H1 (cell line): ENCODE measurements at regions not wholly inside any gene's neighbourhood (a gene's known extent, or its start where the extent isn't known, plus 50 kb on each side); places are given as distances from the start of the nearest gene placed in this dataset.

Source experiments
- CTCF ChIA-PET: fragments of 300-600 bp; sonication (Branson Sonifier 250); formaldehyde crosslinking; loops from one replicate; lab custom pipeline; 2021; ENCODE audit not compliant: partially characterized antibody; lab: Charles Lee
- POLR2A ChIA-PET: fragments of 300-600 bp; sonication (Branson Sonifier 250); formaldehyde crosslinking; loops from one replicate; lab custom pipeline; 2021; ENCODE audit warnings: inconsistent platforms; ENCODE audit not compliant: partially characterized antibody; lab: Charles Lee
- DNase-seq, 2 experiments: peaks; one replicate each; pipeline versions ENCODE4 v3.0.0 to v3.0.0-alpha.2; 2010 to 2022; ENCODE audit warnings: low spot score in 2 of 2, low read depth in 1 of 2, mixed read lengths in 1 of 2
- FAIRE-seq: peaks from 2 replicates; lab custom pipeline; 2011; peaks lifted over from hg19 to GRCh38; lab: Jason Lieb, UNC
- H2AFZ ChIP-seq: 2 replicates; pipeline ENCODE4 v1.8.1; 2012; ENCODE audit warnings: low read length, inconsistent platforms
- H2AK5ac ChIP-seq: 2 replicates; pipeline ENCODE4 v1.6.1; 2013; ENCODE audit warnings: low read depth, low read length
- H2BK120ac ChIP-seq: replicated peaks from 2 replicates; pipeline ENCODE3; 2013; ENCODE audit warnings: low read depth, low read length, inconsistent platforms
- H2BK12ac ChIP-seq: 2 replicates; pipeline ENCODE4 v1.6.1; 2013; ENCODE audit warnings: low read depth, low read length
- H2BK15ac ChIP-seq: 2 replicates; pipeline ENCODE4 v1.6.1; 2013; ENCODE audit warnings: low read length
- H2BK20ac ChIP-seq: 2 replicates; pipeline ENCODE4 v1.6.1; 2013; ENCODE audit warnings: low read length
- H2BK5ac ChIP-seq: 2 replicates; pipeline ENCODE4 v1.6.1; 2013; ENCODE audit warnings: low read depth, low read length
- H3K14ac ChIP-seq: 2 replicates; pipeline ENCODE4 v1.6.1; 2013; ENCODE audit warnings: inconsistent platforms; ENCODE audit not compliant: insufficient read length
- H3K18ac ChIP-seq: 2 replicates; pipeline ENCODE4 v1.6.1; 2013; ENCODE audit warnings: low read length; ENCODE audit errors: extremely low read depth
- H3K23ac ChIP-seq: 2 replicates; pipeline ENCODE4 v1.6.1; 2013; ENCODE audit warnings: inconsistent platforms; ENCODE audit not compliant: insufficient read length
- H3K23me2 ChIP-seq: 2 replicates; pipeline ENCODE4 v1.6.1; 2013; ENCODE audit warnings: low read depth, low read length
- H3K27ac ChIP-seq: 2 replicates; pipeline ENCODE4 v1.6.1; 2011; ENCODE audit warnings: low read depth, low read length, inconsistent platforms
- H3K27me3 ChIP-seq, 4 experiments: replicated peaks in 1 of 4; 1 replicate in 1 of 4; 2 replicates in 3 of 4; pipeline versions ENCODE4 v1.6.1 to v1.8.1; 2011 to 2013; ENCODE audit warnings: low read length in 3 of 4, mild to moderate bottlenecking in 3 of 4, inconsistent platforms in 2 of 4, mixed read lengths in 2 of 4, moderate library complexity in 1 of 4; ENCODE audit not compliant: control insufficient read depth in 3 of 4, insufficient read depth in 3 of 4; ENCODE audit errors: extremely low read depth in 1 of 4
- H3K36me3 ChIP-seq, 4 experiments: 2 replicates each; pipeline versions ENCODE4 v1.6.1 to v1.8.1; 2011 to 2013; ENCODE audit warnings: mild to moderate bottlenecking in 4 of 4, low read length in 3 of 4, moderate library complexity in 2 of 4, control low read depth in 1 of 4, inconsistent platforms in 1 of 4; ENCODE audit not compliant: insufficient read depth in 4 of 4, control insufficient read depth in 2 of 4
- H3K4ac ChIP-seq: replicated peaks from 2 replicates; pipeline ENCODE3; 2013; ENCODE audit warnings: low read length, low read depth, mixed read lengths, inconsistent platforms; ENCODE audit not compliant: insufficient read length
- H3K4me1 ChIP-seq, 4 experiments: replicated peaks in 1 of 4; 1 replicate in 1 of 4; 2 replicates in 3 of 4; pipeline versions ENCODE4 v1.6.1 to v1.8.1; 2011 to 2013; ENCODE audit warnings: low read length in 3 of 4, inconsistent platforms in 2 of 4, mixed read lengths in 1 of 4; ENCODE audit not compliant: insufficient read depth in 4 of 4, control insufficient read depth in 3 of 4
- H3K4me2 ChIP-seq, 2 experiments: 2 replicates each; pipeline versions ENCODE4 v1.6.1 to v1.8.1; 2011 to 2013; ENCODE audit warnings: low read depth in 2 of 2, low read length in 2 of 2, control low read depth in 1 of 2, inconsistent platforms in 1 of 2, mild to moderate bottlenecking in 1 of 2; ENCODE audit not compliant: insufficient read depth in 1 of 2
- H3K4me3 ChIP-seq, 4 experiments: fragments of 200-600, 300-600 bp in 1 of 4; sonication (generic), shearing (Covaris generic), sonication (Bioruptor Twin) in 1 of 4; 2 replicates each; pipeline versions ENCODE4 v1.5.1 to v1.8.1; 2011 to 2016; ENCODE audit warnings: low read length in 4 of 4, low read depth in 3 of 4, control low read depth in 2 of 4, inconsistent platforms in 2 of 4, mild to moderate bottlenecking in 2 of 4, mixed read lengths in 1 of 4, moderate library complexity in 1 of 4; ENCODE audit not compliant: insufficient read depth in 2 of 4; ENCODE audit errors: extremely low read depth in 1 of 4
- H3K56ac ChIP-seq: replicated peaks from 2 replicates; pipeline ENCODE3; 2013; ENCODE audit warnings: low read depth, mild to moderate bottlenecking, mixed read lengths, low read length, inconsistent platforms; ENCODE audit not compliant: insufficient read length
- H3K79me1 ChIP-seq: 2 replicates; pipeline ENCODE4 v1.6.1; 2013; ENCODE audit warnings: low read depth, low read length, control low read depth
- H3K79me2 ChIP-seq, 2 experiments: 2 replicates each; pipeline versions ENCODE4 v1.6.1 to v1.8.1; 2012 to 2013; ENCODE audit warnings: low read length in 2 of 2, mild to moderate bottlenecking in 2 of 2, inconsistent platforms in 1 of 2; ENCODE audit not compliant: insufficient read depth in 2 of 2, control insufficient read depth in 1 of 2
- H3K9ac ChIP-seq, 4 experiments: replicated peaks in 1 of 4; 1 replicate in 1 of 4; 2 replicates in 3 of 4; pipeline versions ENCODE4 v1.6.1 to v1.8.1; 2011 to 2013; ENCODE audit warnings: low read depth in 3 of 4, low read length in 3 of 4, control low read depth in 2 of 4, mild to moderate bottlenecking in 2 of 4, moderate library complexity in 2 of 4, inconsistent platforms in 1 of 4; ENCODE audit errors: extremely low read depth in 1 of 4
- H3K9me3 ChIP-seq, 2 experiments: 2 replicates each; pipeline versions ENCODE4 v1.6.1 to v1.8.1; 2012 to 2013; ENCODE audit warnings: mild to moderate bottlenecking in 2 of 2, moderate library complexity in 2 of 2, control low read depth in 1 of 2, inconsistent platforms in 1 of 2, low read depth in 1 of 2, low read length in 1 of 2, mixed read lengths in 1 of 2; ENCODE audit not compliant: insufficient read depth in 2 of 2
- H4K20me1 ChIP-seq, 2 experiments: replicated peaks in 1 of 2; 2 replicates each; pipeline versions ENCODE3 to v1.8.1; 2011 to 2013; ENCODE audit warnings: inconsistent platforms in 2 of 2, low read length in 2 of 2, mild to moderate bottlenecking in 1 of 2; ENCODE audit not compliant: insufficient read depth in 2 of 2, control insufficient read depth in 1 of 2
- H4K5ac ChIP-seq: 2 replicates; pipeline ENCODE4 v1.6.1; 2013; ENCODE audit warnings: low read length, low read depth, mixed read lengths, inconsistent platforms; ENCODE audit not compliant: insufficient read length
- H4K8ac ChIP-seq: 2 replicates; pipeline ENCODE4 v1.8.0; 2013; ENCODE audit warnings: mild to moderate bottlenecking, moderate library complexity, low read length, inconsistent platforms; ENCODE audit not compliant: insufficient read depth; ENCODE audit errors: extremely low read depth
- H4K91ac ChIP-seq: replicated peaks from 2 replicates; pipeline ENCODE3; 2013; ENCODE audit warnings: low read length, mixed read lengths, inconsistent platforms; ENCODE audit not compliant: insufficient read length
- ASH2L ChIP-seq: fragments of 200-600, 300-600 bp; sonication (generic); IDR thresholded peaks from one replicate; pipeline ENCODE4 v1.7.1; 2017; ENCODE audit warnings: low read length
- CHD2 ChIP-seq: IDR thresholded peaks from 2 replicates; pipeline ENCODE4 v1.6.1; 2012; ENCODE audit warnings: low read length, improper control_type of control experiment
- CREB1 ChIP-seq: IDR thresholded peaks from 2 replicates; pipeline ENCODE4 v1.6.1; 2012; ENCODE audit warnings: inconsistent platforms
- EZH2 ChIP-seq: fragments of 200-600 bp; sonication (generic); IDR thresholded peaks from 2 replicates; pipeline ENCODE4 v1.7.1; 2012; ENCODE audit warnings: low read depth, mild to moderate bottlenecking, moderate library complexity, low read length, inconsistent platforms; ENCODE audit not compliant: severe bottlenecking
- FOSL1 ChIP-seq: IDR thresholded peaks from 2 replicates; pipeline ENCODE4 v1.6.1; 2011; ENCODE audit warnings: mild to moderate bottlenecking, low read depth, low read length, moderate library complexity; ENCODE audit not compliant: insufficient read depth
- GABPA ChIP-seq: IDR thresholded peaks from 2 replicates; pipeline ENCODE4 v1.6.1; 2011; ENCODE audit warnings: mild to moderate bottlenecking, low read length, moderate library complexity, borderline replicate concordance; ENCODE audit not compliant: insufficient read depth
- GTF2F1 ChIP-seq: IDR thresholded peaks from 2 replicates; pipeline ENCODE4 v1.6.1; 2012; ENCODE audit warnings: low read depth, low read length, improper control_type of control experiment, borderline replicate concordance
- POLR2A ChIP-seq, 2 experiments: IDR thresholded peaks; 1 replicate in 1 of 2; 2 replicates in 1 of 2; pipeline ENCODE4 v1.6.1; 2011; ENCODE audit warnings: low read depth in 2 of 2, low read length in 2 of 2, mild to moderate bottlenecking in 2 of 2; ENCODE audit errors: control extremely low read depth in 1 of 2
- POLR2AphosphoS5 ChIP-seq: IDR thresholded peaks from 2 replicates; pipeline ENCODE4 v1.6.1; 2011; ENCODE audit warnings: low read depth, low read length
- RAD21 ChIP-seq, 2 experiments: IDR thresholded peaks in 1 of 2; conservative IDR thresholded peaks in 1 of 2; 2 replicates each; pipeline ENCODE4 v1.6.1; 2011; ENCODE audit warnings: low read depth in 2 of 2, low read length in 2 of 2, improper control_type of control experiment in 1 of 2, inconsistent platforms in 1 of 2, mild to moderate bottlenecking in 1 of 2, moderate library complexity in 1 of 2
- SIRT6 ChIP-seq: IDR thresholded peaks from one replicate; pipeline ENCODE4 v1.7.1; 2012; ENCODE audit warnings: low read length, inconsistent platforms
- TAF7 ChIP-seq: optimal IDR thresholded peaks from 2 replicates; pipeline ENCODE3; 2011; ENCODE audit warnings: low read depth, mild to moderate bottlenecking, inconsistent platforms, low read length, moderate library complexity, borderline replicate concordance
- TEAD4 ChIP-seq: IDR thresholded peaks from 2 replicates; pipeline ENCODE4 v1.6.1; 2012; ENCODE audit warnings: low read depth, low read length, inconsistent platforms, mixed read lengths
- WGBS, 2 experiments: shearing (Covaris generic) in 1 of 2; methylation state at CpG; one replicate each; pipeline versions ENCODE4 v1.1.6 to v1.1.7; 2013 to 2015; ENCODE audit warnings: low lambda C conversion rate in 2 of 2, mixed read lengths in 2 of 2, inconsistent platforms in 1 of 2, low coverage in 1 of 2, missing lambda C conversion rate in 1 of 2; ENCODE audit not compliant: insufficient replicate concordance in 2 of 2, insufficient coverage in 1 of 2, insufficient read length in 1 of 2; ENCODE audit errors: extremely low coverage in 1 of 2, missing lambda C conversion rate in 1 of 2; 5-methylcytosine and 5-hydroxymethylcytosine counted together

GRCh38 chr1:43034195-43034658 is 75.6 kb upstream of the SLC2A1 start:
- peaks cover 0 to 8% (median 4%) of the 10 kb centered on the region in 4 experiments; a peak in 5 of 7 replicates for H3K4me1 ChIP-seq
- H2BK15ac ChIP-seq, result no peak overlapping the region
- no peak for FAIRE-seq
- POLR2A ChIA-PET, result interaction anchor here (1.0 to 2.1 kb wide), 3 partner anchors 14 to 38 kb away, joined by 4 to 11 read pairs (median 9); no protein-coding TSS in a partner anchor
- no peak overlapping the region for H3K56ac ChIP-seq
- no peaks in the 10 kb centered on the region for H3K27me3 ChIP-seq
- no peak overlapping the region for H3K4me2 ChIP-seq
- H3K27ac ChIP-seq, result no peak overlapping the region
- H3K36me3 ChIP-seq, result no peaks in the 10 kb centered on the region
- no peak overlapping the region for H4K5ac ChIP-seq
- no peak overlapping the region for H3K9ac ChIP-seq
- no peaks in the 10 kb centered on the region for H3K79me2 ChIP-seq
- peaks cover 0 to 2% of the 10 kb centered on the region in 2 experiments for H4K20me1 ChIP-seq
- H2AFZ ChIP-seq, result no peak overlapping the region
- H4K91ac ChIP-seq, result no peak overlapping the region
- H3K23me2 ChIP-seq, result peaks cover 2% of the 10 kb centered on the region; the same call in 1 of the 2 replicates
- H2BK12ac ChIP-seq, result no peak overlapping the region
- H3K9me3 ChIP-seq, result no peaks in the 10 kb centered on the region
- H3K14ac ChIP-seq, result no peak overlapping the region
- H3K23ac ChIP-seq, result no peak overlapping the region
- H3K4ac ChIP-seq, result no peak overlapping the region
- CTCF ChIA-PET, result interaction anchor here (1.1 to 1.3 kb wide), 2 partner anchors 11 to 40 kb away, joined by 3 to 4 read pairs; no protein-coding TSS in a partner anchor
- no peak overlapping the region for H2AK5ac ChIP-seq
- no peaks in the 10 kb centered on the region for H3K79me1 ChIP-seq
- no peak overlapping the region for H2BK5ac ChIP-seq
- no peak for DNase-seq
- H3K4me3 ChIP-seq, result no peak overlapping the region
- WGBS, 2 experiments, result 57% methylated on average over 1 of the region's 3 CpGs; no CpG with 5 or more reads in 1 of the 2 experiments
- no peak overlapping the region for H3K18ac ChIP-seq
- H2BK120ac ChIP-seq, result no peak overlapping the region
- no peak overlapping the region for H4K8ac ChIP-seq
- H2BK20ac ChIP-seq, result no peak overlapping the region
- TF ChIP-seq TEAD4 (no peak), SIRT6 (no peak), EZH2 (no peak), CREB1 (no peak), FOSL1 (no peak), TAF7 (no peak), GTF2F1 (no peak), POLR2A (IDR thresholded peaks at IDR 0.05; ENCODE audit: control extremely low read depth in 1 of 2, low read depth in 2 of 2, low read length in 2 of 2) (no peak), RAD21 (IDR thresholded peaks at IDR 0.05 in 1 of 2, conservative IDR thresholded peaks at IDR 0.05 in 1 of 2; ENCODE audit: low read depth in 2 of 2, low read length in 2 of 2) (no peak), GABPA (no peak), ASH2L (no peak), CHD2 (no peak), POLR2AphosphoS5 (no peak)
